Heart right ventricle (tissue), 16 donors: ENCODE measurements at regions not wholly inside any gene's neighbourhood (a gene's known extent, or its start where the extent isn't known, plus 50 kb on each side); places are given as distances from the start of the nearest gene placed in this dataset.
A peak's percentile ranks its signal among the peaks of the same experiment; 100 is the strongest.
"Not testable (repeated sequence)": the region's sequence is repeated elsewhere in the genome, so short reads cannot be mapped to it uniquely, and the experiment has no call there.

Experiments used
- ATAC-seq, 8 donors: fragments of 200-7000 bp; cut with Tn5 transposase; one replicate each; pipeline ENCODE4 v1.9.1; 2020; ENCODE audit warnings: mild to moderate bottlenecking in 8 of 8, moderate library complexity in 8 of 8, moderate number of reproducible peaks in 1 of 8
- DNase-seq, 2 donors: peaks; one replicate each; pipeline ENCODE4 v3.0.0-alpha.2; 2020
- H3K27ac ChIP-seq, 10 donors: fragments of 200-600 bp; sonication (generic) in 2 of 10; one replicate each; pipeline versions ENCODE4 v1.5.0 to v1.8.0; 2020 to 2022; ENCODE audit warnings: mild to moderate bottlenecking in 3 of 10
- H3K27me3 ChIP-seq, 7 donors: fragments of 200-600 bp; one replicate each; pipeline ENCODE4 v1.8.0; 2021 to 2022; ENCODE audit warnings: mild to moderate bottlenecking in 2 of 7
- H3K36me3 ChIP-seq, 9 donors: fragments of 200-600 bp; sonication (generic) in 1 of 9; one replicate each; pipeline versions ENCODE4 v1.5.0 to v1.8.0; 2020 to 2022; ENCODE audit warnings: mild to moderate bottlenecking in 2 of 9
- H3K4me1 ChIP-seq, 9 donors: fragments of 200-600 bp; sonication (generic) in 1 of 9; one replicate each; pipeline versions ENCODE4 v1.5.0 to v1.8.0; 2020 to 2022; ENCODE audit warnings: mild to moderate bottlenecking in 4 of 9
- H3K4me3 ChIP-seq, 10 donors: fragments of 200-600 bp; sonication (generic) in 2 of 10; one replicate each; pipeline versions ENCODE4 v1.5.0 to v1.8.0; 2020 to 2022; ENCODE audit warnings: mild to moderate bottlenecking in 7 of 10, moderate library complexity in 2 of 10
- H3K9me3 ChIP-seq, 11 donors: fragments of 200-600 bp in 10 of 11; sonication (generic) in 2 of 11; one replicate each; pipeline versions ENCODE4 v1.5.0 to v1.8.0; 2013 to 2022; ENCODE audit warnings: mild to moderate bottlenecking in 2 of 11, control low read depth in 1 of 11, moderate library complexity in 1 of 11
- CTCF ChIP-seq, 9 donors: fragments of 200-600 bp; sonication (generic) in 2 of 9; IDR thresholded peaks; one replicate each; pipeline versions ENCODE4 v1.5.0 to v1.8.0; 2021 to 2022; ENCODE audit warnings: antibody characterized with exemption in 9 of 9, mild to moderate bottlenecking in 5 of 9, moderate library complexity in 1 of 9
- WGBS, 2 donors: extraction: QIAGEN DNeasy Blood & Tissue Kit; methylation state at CpG; one replicate each; pipeline ENCODE4 v1.1.7; 2013; ENCODE audit warnings: inconsistent platforms in 1 of 2; 5-methylcytosine and 5-hydroxymethylcytosine counted together
- intact Hi-C, 10 donors: fragments of 100-400 bp; cut with DNase I; formaldehyde crosslinking; loops; one replicate each; pipeline versions ENCODE4 v1.11.1 to v1.14.2; 2022
- donor health status: Arrhythmogenic right ventricular cardiomyopathy.
- donor health status: ischemic (EF 13 %, LVEDD 7.1; RV severe dilation, severe dysfunction).
- donor health status: healthy with polysubstance abuse.
- donor health status: DM: no; HTN: yes; CAD: no.
- donor health status: DM: no; HTN: no; CAD: no.
- donor health status: ischemic (EF 25% LVEDD 6.9; RV normal size, moderate dysfunction).
- donor health status: ischemic (EF 25% LVEDD 5.7; RV mildly dilated, moderate dysfunction).
- donor health status: healthy.
- donor health status: DM: yes; HTN: yes; CAD: no.
- donor health status: Ischemic cardiomyopathy.
- donor health status: ischemic (EF 35%, LVEDD 5.7; RV mildly dilated, moderate dysfunction).
- donor health status: nonischemic (EF 11% LVEDD 7.7; RV severe dilation, severe dysfunction).
- donor health status: DM: yes; HTN: yes; CAD: no.
- donor health status: PGD.
- donor health status: ischemic (EF 29% LVEDD 5.4; RV normal size, mild dysfunction).
- donor health status: nonischemic (EF 23%, LVEDD 6.1; RV moderate dilation, normal function).

GRCh38 chr20:48024539-48024938, 239.3 kb upstream of the SULF2 start:
- Histone ChIP-seq H3K4me3 (no peak overlapping the region), H3K27me3 (peaks cover 0 to 25% (median 5%) of the 10 kb centered on the region in 7 donors), H3K9me3 (peaks cover 0 to 16% (median 0%) of the 10 kb centered on the region in 11 donors), H3K4me1 (peaks cover 0 to 6% (median 0%) of the 10 kb centered on the region in 9 donors), H3K27ac (no peak overlapping the region), H3K36me3 (no peaks in the 10 kb centered on the region)
- WGBS, 2 donors = 71 to 84% methylated on average over 3 of the region's 3 CpGs
- no peak for TF ChIP-seq CTCF (IDR thresholded peaks at IDR 0.05)
- DNase-seq = no peak
- no peak for ATAC-seq
- intact Hi-C loops = no loop called here

DNA sequence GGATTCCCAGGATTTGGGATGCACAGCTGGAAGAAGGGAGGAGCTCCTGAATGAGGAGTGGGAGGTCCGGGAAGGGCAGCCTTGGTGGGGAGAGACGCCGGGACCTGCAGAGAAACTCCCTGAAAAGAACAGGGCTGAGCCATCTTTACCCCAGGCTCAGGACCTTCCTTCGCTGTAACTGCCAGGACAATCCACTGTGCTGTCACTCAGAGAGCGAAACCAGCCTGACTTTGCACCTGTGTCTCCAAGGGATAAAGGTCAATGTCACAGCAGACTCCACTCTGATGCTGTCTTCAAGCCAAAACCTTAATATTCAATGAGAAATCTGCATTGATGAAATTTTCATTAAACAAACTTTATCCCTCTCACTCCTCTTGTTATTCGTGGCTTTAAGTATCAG, 235.4 kb upstream of the SULF2 start:
- H3K27me3 ChIP-seq = peaks cover 0 to 25% (median 10%) of the 10 kb centered on the region in 7 donors
- intact Hi-C loops, ATAC-seq, H3K36me3 ChIP-seq, DNase-seq, H3K4me1 ChIP-seq, H3K27ac ChIP-seq, H3K4me3 ChIP-seq: not testable (repeated sequence)
- 84 to 85% methylated on average over 6 of the region's 6 CpGs for WGBS, 2 donors
- H3K9me3 ChIP-seq = peaks cover 0 to 16% (median 0%) of the 10 kb centered on the region in 11 donors

DNA sequence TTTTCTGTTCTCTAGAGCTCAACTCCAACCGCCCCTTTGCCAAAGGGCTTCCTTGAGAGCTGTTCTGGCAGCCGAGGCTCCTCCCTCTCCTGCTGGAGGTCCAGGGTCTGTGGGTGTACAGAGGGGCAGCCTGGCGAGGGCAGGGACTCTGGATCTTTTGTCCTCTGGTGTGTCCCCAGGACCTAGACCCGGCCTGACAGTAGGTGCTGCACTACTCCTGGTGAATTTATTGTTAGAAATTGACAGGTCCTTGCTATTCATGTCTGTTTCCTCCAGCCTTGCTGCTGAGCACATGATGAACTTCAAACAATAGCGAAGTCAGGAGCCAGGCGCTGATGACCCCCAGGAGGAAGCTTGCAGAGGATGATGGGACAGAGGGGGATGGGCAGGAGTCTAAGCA, 234.7 kb upstream of the SULF2 start:
- intact Hi-C loops = no loop called here
- peaks cover 0 to 8% (median 5%) of the 10 kb centered on the region in 9 donors for H3K4me1 ChIP-seq

GRCh38 chr20:48019496-48019895, 234.2 kb upstream of the SULF2 start:
- ATAC-seq (no peak), DNase-seq (no peak)
- Histone ChIP-seq H3K9me3 (peaks cover 0 to 16% (median 0%) of the 10 kb centered on the region in 11 donors), H3K4me3 (no peak overlapping the region), H3K36me3 (no peaks in the 10 kb centered on the region), H3K4me1 (peaks cover 0 to 8% (median 5%) of the 10 kb centered on the region in 9 donors), H3K27me3 (peaks cover 0 to 25% (median 10%) of the 10 kb centered on the region in 7 donors), H3K27ac (peak overlapping the region in 1 of 10 donors; percentile 48)
- intact Hi-C loops = no loop called here
- no peak for TF ChIP-seq CTCF (IDR thresholded peaks at IDR 0.05)
- whole genome bisulfite sequencing, 2 donors = 88 to 89% methylated on average over 4 of the region's 4 CpGs

More for the DNA sequence above, 234.7 kb upstream of the SULF2 start:
- peak in 2 of 9 donors; percentile 25 to 30 for TF ChIP-seq CTCF (IDR thresholded peaks at IDR 0.05)
- no peak overlapping the region for H3K4me3 ChIP-seq
- peaks cover 0 to 16% (median 0%) of the 10 kb centered on the region in 11 donors for H3K9me3 ChIP-seq
- WGBS, 2 donors = 69 to 70% methylated on average over 6 of the region's 6 CpGs
- no peaks in the 10 kb centered on the region for H3K36me3 ChIP-seq
- H3K27me3 ChIP-seq = peaks cover 0 to 25% (median 10%) of the 10 kb centered on the region in 7 donors
- ATAC-seq (peak in 7 of 8 donors; percentile 28 to 75 (median 55)), DNase-seq (peak in 1 of 2 donors; percentile 36)
- peak overlapping the region in 1 of 10 donors; percentile 48 for H3K27ac ChIP-seq

- 72 to 80% methylated on average over 6 of the region's 6 CpGs for WGBS, 2 donors
- intact Hi-C loops = not testable (repeated sequence)
Observed at GRCh38 chr20:48018851-48019250, 233.6 kb upstream of the SULF2 start.

More at GRCh38 chr20:48018851-48019250, 233.6 kb upstream of the SULF2 start:
- peaks cover 0 to 16% (median 0%) of the 10 kb centered on the region in 11 donors for H3K9me3 ChIP-seq
- H3K4me1 ChIP-seq, H3K36me3 ChIP-seq, H3K4me3 ChIP-seq, DNase-seq, ATAC-seq, H3K27ac ChIP-seq: not testable (repeated sequence)
- peaks cover 0 to 25% (median 10%) of the 10 kb centered on the region in 7 donors for H3K27me3 ChIP-seq
